Neutrophil (primary cell): ENCODE measurements at regions not wholly inside any gene's neighbourhood (a gene's known extent, or its start where the extent isn't known, plus 50 kb on each side); places are given as distances from the start of the nearest gene placed in this dataset.

Experiments used
- H3K27ac ChIP-seq: fragments of 200-600 bp; sonication (generic); 2 replicates; pipeline ENCODE4 v1.5.1; 2016; ENCODE audit warnings: mild to moderate bottlenecking, moderate library complexity
- H3K27me3 ChIP-seq: fragments of 200-600 bp; sonication (generic); 2 replicates; pipeline ENCODE4 v1.6.0; 2016; ENCODE audit warnings: mild to moderate bottlenecking
- H3K36me3 ChIP-seq: fragments of 200-600 bp; sonication (generic); 2 replicates; pipeline ENCODE4 v1.5.1; 2017
- H3K4me1 ChIP-seq, 2 experiments: fragments of 200-600 bp in 1 of 2; sonication (generic) in 1 of 2; 1 replicate in 1 of 2; 2 replicates in 1 of 2; pipeline versions ENCODE4 v1.5.1 to v1.6.1; 2013 to 2016; ENCODE audit warnings: low read depth in 1 of 2, low read length in 1 of 2, mild to moderate bottlenecking in 1 of 2, moderate library complexity in 1 of 2; ENCODE audit not compliant: control insufficient read depth in 1 of 2, insufficient read depth in 1 of 2
- H3K4me3 ChIP-seq, 2 experiments: fragments of 200-600 bp in 1 of 2; sonication (generic) in 1 of 2; 1 replicate in 1 of 2; 2 replicates in 1 of 2; pipeline ENCODE4 v1.5.1; 2013 to 2016; ENCODE audit warnings: low read depth in 1 of 2, low read length in 1 of 2, mild to moderate bottlenecking in 1 of 2, moderate library complexity in 1 of 2
- H3K9me3 ChIP-seq: fragments of 200-600 bp; sonication (generic); 2 replicates; pipeline ENCODE4 v1.5.1; 2016
- TF ChIP-seq, protein P1 (sequence below): fragments of 200-600 bp; sonication (generic); IDR thresholded peaks from 2 replicates; pipeline ENCODE4 v1.5.1; 2016; ENCODE audit warnings: antibody characterized with exemption

DNA sequence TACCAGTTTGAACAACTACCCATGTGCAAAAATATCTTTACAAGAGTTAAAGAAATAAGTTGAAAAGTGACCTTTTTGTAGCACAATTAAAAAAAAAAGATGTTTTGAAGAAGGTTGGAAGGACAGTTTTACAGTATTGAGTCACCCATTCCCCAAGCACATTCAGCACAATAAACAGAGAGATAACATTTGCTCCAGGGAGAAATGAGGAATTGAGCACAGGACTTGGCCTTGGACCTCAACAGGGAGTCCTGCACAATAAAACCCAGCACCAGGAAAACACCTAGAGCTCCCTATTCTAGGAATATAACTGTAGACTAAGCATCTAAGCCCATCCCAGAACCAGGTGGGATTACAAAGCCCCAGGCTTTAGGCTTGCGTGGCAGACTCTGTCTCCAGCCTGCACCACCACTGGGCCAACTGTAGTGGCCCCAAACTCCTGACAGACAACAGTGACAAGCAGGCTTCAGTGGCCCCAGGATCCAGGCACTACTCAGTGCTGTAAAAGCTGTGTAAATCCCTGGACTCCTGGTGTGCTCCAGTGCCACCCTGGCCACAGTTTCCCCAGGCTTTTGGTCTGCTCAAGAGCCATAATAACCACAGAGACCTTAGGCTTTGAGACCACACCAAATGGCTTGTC lies 857.2 kb downstream of the SLITRK1 start:
- H3K4me3 ChIP-seq, result no peak overlapping the region
- no peak overlapping the region for H3K27ac ChIP-seq
- H3K27me3 ChIP-seq, result no peaks in the 10 kb centered on the region
- no peaks in the 10 kb centered on the region for H3K4me1 ChIP-seq
- H3K36me3 ChIP-seq, result no peaks in the 10 kb centered on the region
- no peaks in the 10 kb centered on the region for H3K9me3 ChIP-seq
- TF ChIP-seq, protein P1, sequence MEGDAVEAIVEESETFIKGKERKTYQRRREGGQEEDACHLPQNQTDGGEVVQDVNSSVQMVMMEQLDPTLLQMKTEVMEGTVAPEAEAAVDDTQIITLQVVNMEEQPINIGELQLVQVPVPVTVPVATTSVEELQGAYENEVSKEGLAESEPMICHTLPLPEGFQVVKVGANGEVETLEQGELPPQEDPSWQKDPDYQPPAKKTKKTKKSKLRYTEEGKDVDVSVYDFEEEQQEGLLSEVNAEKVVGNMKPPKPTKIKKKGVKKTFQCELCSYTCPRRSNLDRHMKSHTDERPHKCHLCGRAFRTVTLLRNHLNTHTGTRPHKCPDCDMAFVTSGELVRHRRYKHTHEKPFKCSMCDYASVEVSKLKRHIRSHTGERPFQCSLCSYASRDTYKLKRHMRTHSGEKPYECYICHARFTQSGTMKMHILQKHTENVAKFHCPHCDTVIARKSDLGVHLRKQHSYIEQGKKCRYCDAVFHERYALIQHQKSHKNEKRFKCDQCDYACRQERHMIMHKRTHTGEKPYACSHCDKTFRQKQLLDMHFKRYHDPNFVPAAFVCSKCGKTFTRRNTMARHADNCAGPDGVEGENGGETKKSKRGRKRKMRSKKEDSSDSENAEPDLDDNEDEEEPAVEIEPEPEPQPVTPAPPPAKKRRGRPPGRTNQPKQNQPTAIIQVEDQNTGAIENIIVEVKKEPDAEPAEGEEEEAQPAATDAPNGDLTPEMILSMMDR, result no peak

- H3K9me3 ChIP-seq, result no peaks in the 10 kb centered on the region
- no peaks in the 10 kb centered on the region for H3K27me3 ChIP-seq
- H3K36me3 ChIP-seq, result no peaks in the 10 kb centered on the region
- no peak overlapping the region for H3K4me3 ChIP-seq
- no peaks in the 10 kb centered on the region for H3K4me1 ChIP-seq
- no peak overlapping the region for H3K27ac ChIP-seq
- TF ChIP-seq, protein P1, result no peak
These were observed 858.0 kb downstream of the SLITRK1 start for GRCh38 chr13:83024232-83024631.

DNA sequence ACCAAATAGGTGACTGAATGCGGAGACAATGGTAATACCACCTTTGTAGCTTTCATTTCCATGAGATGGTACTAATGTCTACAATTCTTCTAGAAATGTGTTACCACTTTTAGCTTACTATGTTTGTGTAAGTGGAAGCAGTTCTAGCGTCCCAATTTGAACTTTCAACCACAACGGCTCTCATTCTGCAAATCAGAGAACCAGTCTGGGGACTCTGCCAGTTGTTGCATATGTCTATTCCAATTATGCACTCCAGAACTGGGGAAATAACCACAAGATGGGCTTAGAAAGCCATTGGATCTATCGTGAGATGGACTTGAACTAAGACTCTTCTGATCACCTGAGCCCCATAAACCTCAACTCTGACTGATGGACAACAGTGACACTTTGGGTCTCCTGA lies 862.3 kb downstream of the SLITRK1 start:
- Histone ChIP-seq H3K27ac (no peak overlapping the region), H3K27me3 (no peaks in the 10 kb centered on the region), H3K36me3 (no peaks in the 10 kb centered on the region), H3K4me1 (no peaks in the 10 kb centered on the region), H3K9me3 (no peaks in the 10 kb centered on the region), H3K4me3 (no peak overlapping the region)
- TF ChIP-seq, protein P1, result no peak

GRCh38 chr13:83009987-83010386 lies 872.3 kb downstream of the SLITRK1 start:
- Histone ChIP-seq H3K27ac (no peak overlapping the region), H3K4me3 (no peak overlapping the region), H3K4me1 (no peaks in the 10 kb centered on the region), H3K9me3 (no peaks in the 10 kb centered on the region), H3K27me3 (no peaks in the 10 kb centered on the region), H3K36me3 (no peaks in the 10 kb centered on the region)
- TF ChIP-seq, protein P1, result no peak

GRCh38 chr13:83008212-83008929 lies 873.9 kb downstream of the SLITRK1 start:
- no peaks in the 10 kb centered on the region for H3K9me3 ChIP-seq
- no peaks in the 10 kb centered on the region for H3K27me3 ChIP-seq
- H3K36me3 ChIP-seq, result no peaks in the 10 kb centered on the region
- H3K4me3 ChIP-seq, result no peak overlapping the region
- H3K4me1 ChIP-seq, result no peaks in the 10 kb centered on the region
- H3K27ac ChIP-seq, result no peak overlapping the region
- TF ChIP-seq, protein P1, result no peak
